Neural progenitor cell (in vitro differentiated cells): ENCODE measurements at regions not wholly inside any gene's neighbourhood (a gene's known extent, or its start where the extent isn't known, plus 50 kb on each side); places are given as distances from the start of the nearest gene placed in this dataset.

Experiments
- EZH2 ChIP-seq: fragments of 200-600 bp; sonication (generic); IDR thresholded peaks from 2 replicates; pipeline ENCODE4 v1.6.1; 2017; ENCODE audit warnings: antibody characterized with exemption, mild to moderate bottlenecking, moderate library complexity
- TF ChIP-seq, protein P1 (sequence below): fragments of 200-600 bp; sonication (generic); IDR thresholded peaks from 2 replicates; pipeline ENCODE4 v1.5.1; 2017; ENCODE audit warnings: antibody characterized with exemption, mild to moderate bottlenecking

- TF ChIP-seq, protein P1, sequence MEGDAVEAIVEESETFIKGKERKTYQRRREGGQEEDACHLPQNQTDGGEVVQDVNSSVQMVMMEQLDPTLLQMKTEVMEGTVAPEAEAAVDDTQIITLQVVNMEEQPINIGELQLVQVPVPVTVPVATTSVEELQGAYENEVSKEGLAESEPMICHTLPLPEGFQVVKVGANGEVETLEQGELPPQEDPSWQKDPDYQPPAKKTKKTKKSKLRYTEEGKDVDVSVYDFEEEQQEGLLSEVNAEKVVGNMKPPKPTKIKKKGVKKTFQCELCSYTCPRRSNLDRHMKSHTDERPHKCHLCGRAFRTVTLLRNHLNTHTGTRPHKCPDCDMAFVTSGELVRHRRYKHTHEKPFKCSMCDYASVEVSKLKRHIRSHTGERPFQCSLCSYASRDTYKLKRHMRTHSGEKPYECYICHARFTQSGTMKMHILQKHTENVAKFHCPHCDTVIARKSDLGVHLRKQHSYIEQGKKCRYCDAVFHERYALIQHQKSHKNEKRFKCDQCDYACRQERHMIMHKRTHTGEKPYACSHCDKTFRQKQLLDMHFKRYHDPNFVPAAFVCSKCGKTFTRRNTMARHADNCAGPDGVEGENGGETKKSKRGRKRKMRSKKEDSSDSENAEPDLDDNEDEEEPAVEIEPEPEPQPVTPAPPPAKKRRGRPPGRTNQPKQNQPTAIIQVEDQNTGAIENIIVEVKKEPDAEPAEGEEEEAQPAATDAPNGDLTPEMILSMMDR: no peak
- TF ChIP-seq EZH2: no peak
Observed at GRCh38 chr10:37474645-37475044, 349.2 kb downstream of the ANKRD30A start.
